ENCODE measurements at regions not wholly inside any gene's neighbourhood (a gene's known extent, or its start where the extent isn't known, plus 50 kb on each side); places are given as distances from the start of the nearest gene placed in this dataset.

DNA sequence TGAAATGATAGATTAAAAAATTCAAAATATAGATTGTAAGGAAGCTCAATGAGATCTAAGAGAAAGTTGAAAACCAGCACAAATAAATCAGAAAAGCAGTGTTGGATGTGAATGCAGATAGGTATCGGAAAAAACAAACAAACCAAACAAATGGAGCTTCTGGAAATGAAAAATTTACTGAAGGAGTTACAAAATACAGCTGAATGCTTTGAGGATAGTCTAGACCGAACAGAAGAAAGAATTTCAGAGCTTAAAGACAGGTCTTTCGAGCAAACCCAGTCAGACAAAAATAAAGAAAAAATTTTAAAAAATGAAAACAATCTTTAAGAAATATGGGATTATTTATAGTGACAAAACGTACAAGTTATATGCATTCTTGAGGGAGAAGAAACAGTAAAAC, 146.7 kb downstream of the FAM83B start:
- in situ Hi-C loops (cut with HindIII; ENCODE audit: low pct_unique_long_range_greater_than_20kb, low sequenced_read_pairs), result no loop called here
- no peak for DNase-seq (ENCODE audit: low read depth, low spot score)
- no peak for ATAC-seq
- no peaks in the 10 kb centered on the region for H3K4me1 ChIP-seq (ENCODE audit: control insufficient read depth, insufficient read depth, low read length)
- H3K27ac ChIP-seq (ENCODE audit: low read length), result no peak overlapping the region
- peaks cover 4% of the 10 kb centered on the region; the same call in 1 of the 2 replicates for H3K9me3 ChIP-seq (ENCODE audit: control insufficient read depth, insufficient read depth, low read depth, low read length)
- BruUV-seq (replicated peaks), result no TSS peak
- CTCF ChIA-PET, result no interaction called here
- H3K4me3 ChIP-seq (ENCODE audit: low read depth in 2 of 2, low read length in 2 of 2), result no peak overlapping the region
- no peaks in the 10 kb centered on the region for H3K27me3 ChIP-seq (ENCODE audit: control insufficient read depth, insufficient read depth, low read length)
- intact Hi-C loops (cut with micrococcal nuclease; ENCODE audit: unreplicated experiment), result no loop called here
- H3K36me3 ChIP-seq (ENCODE audit: control insufficient read depth, insufficient read depth, low read length), result no peaks in the 10 kb centered on the region
- POLR2A ChIA-PET, result no interaction called here
- TF ChIP-seq, protein P1, sequence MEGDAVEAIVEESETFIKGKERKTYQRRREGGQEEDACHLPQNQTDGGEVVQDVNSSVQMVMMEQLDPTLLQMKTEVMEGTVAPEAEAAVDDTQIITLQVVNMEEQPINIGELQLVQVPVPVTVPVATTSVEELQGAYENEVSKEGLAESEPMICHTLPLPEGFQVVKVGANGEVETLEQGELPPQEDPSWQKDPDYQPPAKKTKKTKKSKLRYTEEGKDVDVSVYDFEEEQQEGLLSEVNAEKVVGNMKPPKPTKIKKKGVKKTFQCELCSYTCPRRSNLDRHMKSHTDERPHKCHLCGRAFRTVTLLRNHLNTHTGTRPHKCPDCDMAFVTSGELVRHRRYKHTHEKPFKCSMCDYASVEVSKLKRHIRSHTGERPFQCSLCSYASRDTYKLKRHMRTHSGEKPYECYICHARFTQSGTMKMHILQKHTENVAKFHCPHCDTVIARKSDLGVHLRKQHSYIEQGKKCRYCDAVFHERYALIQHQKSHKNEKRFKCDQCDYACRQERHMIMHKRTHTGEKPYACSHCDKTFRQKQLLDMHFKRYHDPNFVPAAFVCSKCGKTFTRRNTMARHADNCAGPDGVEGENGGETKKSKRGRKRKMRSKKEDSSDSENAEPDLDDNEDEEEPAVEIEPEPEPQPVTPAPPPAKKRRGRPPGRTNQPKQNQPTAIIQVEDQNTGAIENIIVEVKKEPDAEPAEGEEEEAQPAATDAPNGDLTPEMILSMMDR (IDR thresholded peaks at IDR 0.05), result no peak
- TF ChIP-seq TCF7L2 (IDR thresholded peaks at IDR 0.05; ENCODE audit: low read depth, low read length), result no peak
- TF ChIP-seq REST (IDR thresholded peaks at IDR 0.05; ENCODE audit: insufficient read depth in 1 of 2, low read depth in 2 of 2, low read length in 1 of 2), result no peak
- no peak for TF ChIP-seq POLR2AphosphoS5 (IDR thresholded peaks at IDR 0.05; ENCODE audit: low read depth, low read length)
- TF ChIP-seq SIN3A (IDR thresholded peaks at IDR 0.05; ENCODE audit: borderline replicate concordance, insufficient read depth, low read depth, low read length), result no peak

DNA sequence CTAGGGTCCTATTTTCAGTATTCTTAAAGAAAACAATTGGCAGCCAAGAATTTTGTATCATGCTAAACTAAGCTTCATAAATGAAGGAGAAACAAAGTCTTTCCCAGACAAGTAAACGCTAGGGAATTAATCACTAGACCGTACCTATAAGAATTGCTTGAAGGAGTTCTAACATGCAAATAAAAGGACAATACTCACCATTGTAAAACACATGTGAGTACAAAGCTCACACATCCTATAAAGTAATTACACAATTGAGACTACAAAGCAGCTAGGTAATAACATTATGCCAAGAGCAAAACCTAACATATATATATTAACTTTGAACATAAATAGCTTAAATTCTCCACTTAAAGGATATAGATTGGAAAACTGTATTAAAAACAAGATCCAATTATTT, 147.4 kb downstream of the FAM83B start:
- Histone ChIP-seq H3K27me3 (ENCODE audit: control insufficient read depth, insufficient read depth, low read length) (no peaks in the 10 kb centered on the region), H3K4me3 (ENCODE audit: low read depth in 2 of 2, low read length in 2 of 2) (no peak overlapping the region), H3K27ac (ENCODE audit: low read length) (no peak overlapping the region), H3K36me3 (ENCODE audit: control insufficient read depth, insufficient read depth, low read length) (no peaks in the 10 kb centered on the region), H3K4me1 (ENCODE audit: control insufficient read depth, insufficient read depth, low read length) (no peaks in the 10 kb centered on the region), H3K9me3 (ENCODE audit: control insufficient read depth, insufficient read depth, low read depth, low read length) (peaks cover 4% of the 10 kb centered on the region; the same call in 1 of the 2 replicates)
- ATAC-seq (no peak), DNase-seq (ENCODE audit: low read depth, low spot score) (no peak)
- ChIA-PET POLR2A (interaction anchor here (0.6 kb wide), 1 partner anchor 110 kb away, joined by 3 read pairs; no protein-coding TSS in a partner anchor), CTCF (interaction anchor here (0.7 kb wide), 1 partner anchor 38 kb away, joined by 5 read pairs; no protein-coding TSS in a partner anchor)
- intact Hi-C loops (cut with micrococcal nuclease; ENCODE audit: unreplicated experiment), result no loop called here
- TF ChIP-seq SIN3A (IDR thresholded peaks at IDR 0.05; ENCODE audit: borderline replicate concordance, insufficient read depth, low read depth, low read length) (no peak), TCF7L2 (IDR thresholded peaks at IDR 0.05; ENCODE audit: low read depth, low read length) (no peak), POLR2AphosphoS5 (IDR thresholded peaks at IDR 0.05; ENCODE audit: low read depth, low read length) (no peak)
- in situ Hi-C loops (cut with HindIII; ENCODE audit: low pct_unique_long_range_greater_than_20kb, low sequenced_read_pairs), result no loop called here
- no TSS peak for BruUV-seq (replicated peaks)

DNA sequence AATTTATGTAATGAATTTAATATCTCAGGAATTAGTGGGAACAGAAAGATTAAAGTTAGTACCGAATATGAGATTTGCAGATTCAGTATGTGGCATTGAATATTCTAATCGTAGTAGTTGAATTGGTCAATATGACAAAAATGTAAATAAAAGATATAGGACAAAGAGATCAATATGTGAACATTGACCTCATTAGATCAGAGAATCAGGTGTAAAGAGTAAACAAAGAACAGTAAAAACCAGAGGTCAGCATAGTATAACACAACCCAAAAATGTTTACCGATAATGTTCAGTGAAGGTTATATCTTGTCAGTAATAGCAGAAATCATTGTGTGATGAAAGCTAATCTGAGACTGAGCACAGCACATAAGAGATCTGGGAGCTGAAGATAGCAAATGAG, 152.0 kb downstream of the FAM83B start:
- intact Hi-C loops (cut with micrococcal nuclease; ENCODE audit: unreplicated experiment), result no loop called here
- ATAC-seq (no peak), DNase-seq (ENCODE audit: low read depth, low spot score) (no peak)
- CTCF ChIA-PET, result no interaction called here
- POLR2A ChIA-PET, result no interaction called here
- Histone ChIP-seq H3K4me3 (ENCODE audit: low read depth in 2 of 2, low read length in 2 of 2) (no peak overlapping the region), H3K27me3 (ENCODE audit: control insufficient read depth, insufficient read depth, low read length) (no peaks in the 10 kb centered on the region), H3K27ac (ENCODE audit: low read length) (no peak overlapping the region), H3K36me3 (ENCODE audit: control insufficient read depth, insufficient read depth, low read length) (no peaks in the 10 kb centered on the region), H3K4me1 (ENCODE audit: control insufficient read depth, insufficient read depth, low read length) (no peaks in the 10 kb centered on the region), H3K9me3 (ENCODE audit: control insufficient read depth, insufficient read depth, low read depth, low read length) (peaks cover 4% of the 10 kb centered on the region; the same call in 1 of the 2 replicates)
- no TSS peak for BruUV-seq (replicated peaks)
- in situ Hi-C loops (cut with HindIII; ENCODE audit: low pct_unique_long_range_greater_than_20kb, low sequenced_read_pairs), result no loop called here
- no peak for TF ChIP-seq POLR2AphosphoS5 (IDR thresholded peaks at IDR 0.05; ENCODE audit: low read depth, low read length)
- TF ChIP-seq SIN3A (IDR thresholded peaks at IDR 0.05; ENCODE audit: borderline replicate concordance, insufficient read depth, low read depth, low read length), result no peak
- TF ChIP-seq TCF7L2 (IDR thresholded peaks at IDR 0.05; ENCODE audit: low read depth, low read length), result no peak
- TF ChIP-seq REST (IDR thresholded peaks at IDR 0.05; ENCODE audit: insufficient read depth in 1 of 2, low read depth in 2 of 2, low read length in 1 of 2), result no peak
- TF ChIP-seq, protein P1 (IDR thresholded peaks at IDR 0.05), result no peak

Data from Panc1 (cell line).